HG02623 (cell line): ENCODE measurements at regions not wholly inside any gene's neighbourhood (a gene's known extent, or its start where the extent isn't known, plus 50 kb on each side); places are given as distances from the start of the nearest gene placed in this dataset.
"Not testable (repeated sequence)": the region's sequence is repeated elsewhere in the genome, so short reads cannot be mapped to it uniquely, and the experiment has no call there.

Experiments used
- ATAC-seq: cut with Tn5 transposase; IDR thresholded peaks from one replicate; pipeline ENCODE4 v1.9.1; 2021; ENCODE audit warnings: moderate library complexity; ENCODE audit not compliant: unreplicated experiment

DNA sequence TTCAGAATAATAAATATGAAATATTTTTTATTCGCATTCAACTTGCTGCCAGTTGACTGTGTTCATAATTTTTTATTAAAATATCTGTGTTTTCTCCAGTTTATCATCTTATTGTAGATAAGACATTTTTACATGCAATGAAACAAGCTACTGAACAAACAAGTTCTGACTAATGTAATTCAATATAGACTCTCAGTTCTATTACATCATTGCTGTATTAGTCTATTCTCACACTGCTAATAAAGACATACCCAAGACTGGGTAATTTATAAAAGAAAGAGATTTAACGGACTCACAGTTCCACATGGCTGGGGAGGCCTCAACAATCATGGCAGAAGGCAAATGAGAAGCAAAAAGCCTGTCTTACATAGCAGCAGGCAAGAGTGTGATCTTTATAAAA is 1357.7 kb upstream of the CITED2 start:
- no peak for ATAC-seq

DNA sequence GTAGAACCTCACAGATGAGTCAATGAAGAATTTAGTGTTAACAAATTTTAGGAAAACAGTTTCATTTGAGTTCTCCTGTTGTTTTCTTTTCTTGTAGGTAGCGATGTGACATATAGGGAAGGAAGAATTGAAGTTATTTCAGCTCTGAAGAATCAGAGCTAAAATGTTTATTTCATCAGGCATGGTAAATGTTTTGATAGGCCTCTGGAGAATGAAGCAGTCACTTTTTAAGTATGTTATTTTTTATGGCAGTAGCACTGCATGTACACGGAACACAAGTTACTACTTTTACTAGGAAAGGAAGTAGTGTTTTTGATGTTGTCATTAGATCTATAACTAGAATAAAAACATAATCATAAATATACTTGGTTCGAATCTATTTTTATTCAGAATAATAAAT is 1357.3 kb upstream of the CITED2 start:
- no peak for ATAC-seq

DNA sequence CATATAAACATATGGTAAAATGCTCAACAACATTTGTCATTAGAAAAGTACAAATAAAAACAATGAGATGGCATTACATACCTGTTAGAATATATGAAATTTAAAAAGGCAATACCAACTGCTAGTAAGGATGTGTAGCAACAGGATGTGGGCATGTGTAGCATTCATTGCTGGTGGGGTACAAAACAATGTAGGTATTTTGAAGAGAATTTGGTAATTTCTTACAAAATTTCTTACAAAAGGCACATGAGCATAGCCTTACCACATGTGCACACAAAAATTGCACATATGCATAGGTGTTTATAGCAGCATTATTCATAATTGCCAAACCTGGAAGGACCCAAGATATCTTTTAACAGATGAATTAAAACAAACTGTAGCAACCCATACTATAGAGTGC is 1355.1 kb upstream of the CITED2 start:
- no peak for ATAC-seq

DNA sequence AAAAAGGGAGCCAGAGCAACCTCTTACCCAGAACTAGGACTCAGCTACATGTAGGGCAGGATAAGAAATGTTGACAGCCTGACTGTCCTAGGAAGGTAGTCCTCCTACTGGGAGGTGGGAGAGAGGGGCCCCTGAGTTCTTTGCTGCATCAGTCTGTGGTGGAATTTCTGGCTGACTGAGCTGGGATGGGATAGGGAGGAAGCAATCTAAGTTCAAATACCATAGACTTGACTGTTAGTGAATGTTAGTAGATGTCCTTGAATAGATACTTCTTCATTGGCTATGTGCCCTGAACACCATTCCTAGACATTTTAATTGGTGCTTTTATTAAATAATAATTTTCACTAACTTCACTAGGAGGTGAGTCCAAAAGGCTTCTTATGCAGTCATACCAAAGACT is 1343.6 kb upstream of the CITED2 start:
- ATAC-seq = no peak

DNA sequence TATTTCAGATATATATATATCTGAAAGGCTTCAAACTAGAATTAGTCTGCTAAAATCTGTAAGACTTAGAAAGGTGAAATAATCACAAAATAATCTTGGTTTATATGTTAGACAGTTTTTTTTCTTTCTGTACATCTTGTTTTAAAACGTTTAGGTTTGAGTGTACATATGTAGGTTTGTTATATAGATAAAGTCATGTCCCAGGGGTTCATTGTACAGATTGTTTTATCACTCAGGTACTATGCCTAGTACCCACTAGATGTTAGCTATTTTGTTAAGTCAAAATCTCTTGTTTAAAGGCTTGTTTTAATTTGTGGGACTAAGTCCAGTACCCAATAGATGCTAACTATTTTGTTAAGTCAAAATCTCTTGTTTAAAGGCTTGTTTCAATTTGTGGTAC is 1339.0 kb upstream of the CITED2 start:
- ATAC-seq = no peak

DNA sequence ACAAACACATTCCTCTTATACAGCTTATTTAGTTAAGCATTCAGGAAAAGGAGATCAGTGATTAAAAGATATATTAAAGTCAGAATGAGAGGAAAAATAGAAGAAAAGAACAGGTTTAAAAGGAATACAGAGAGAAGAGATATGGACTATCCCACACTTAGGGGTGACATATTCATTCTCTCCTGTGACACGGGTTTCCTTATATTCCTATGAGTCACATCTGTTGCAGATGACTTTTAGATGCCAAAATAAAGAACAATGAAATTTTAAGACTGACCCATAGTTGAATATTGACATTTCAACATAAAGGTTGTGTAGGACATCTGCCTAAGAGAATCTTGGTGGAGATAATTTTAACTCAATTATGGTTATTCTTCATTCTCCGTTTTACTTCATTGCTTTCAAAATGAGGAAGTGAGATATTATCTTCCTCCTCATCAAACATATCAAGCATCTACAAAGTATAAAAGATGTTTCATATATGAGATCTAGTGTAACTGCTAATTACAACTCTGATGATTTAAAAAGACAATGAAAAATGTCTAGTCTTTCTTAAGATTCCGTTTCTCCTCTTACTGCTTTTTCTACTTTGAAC is 1336.7 kb upstream of the CITED2 start:
- no peak for ATAC-seq

DNA sequence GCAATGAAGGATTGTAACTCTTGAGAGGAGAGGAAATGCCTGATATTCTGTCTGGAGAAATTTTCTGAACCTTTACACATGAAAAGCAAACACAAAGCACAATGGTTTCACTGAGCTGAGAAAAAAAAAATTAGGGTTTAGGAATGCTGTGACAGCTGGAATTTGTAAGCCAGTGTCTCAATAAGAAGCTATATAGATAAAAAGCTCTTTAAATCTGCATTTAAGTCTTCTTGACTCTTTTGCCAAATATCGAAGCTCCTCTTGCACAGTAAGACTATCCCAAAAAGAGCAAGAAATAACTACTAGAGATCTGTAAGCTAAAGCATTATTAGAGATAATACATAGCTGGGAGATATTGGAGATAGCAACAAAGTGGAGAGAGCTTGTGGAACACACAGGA is 1334.0 kb upstream of the CITED2 start:
- no peak for ATAC-seq

DNA sequence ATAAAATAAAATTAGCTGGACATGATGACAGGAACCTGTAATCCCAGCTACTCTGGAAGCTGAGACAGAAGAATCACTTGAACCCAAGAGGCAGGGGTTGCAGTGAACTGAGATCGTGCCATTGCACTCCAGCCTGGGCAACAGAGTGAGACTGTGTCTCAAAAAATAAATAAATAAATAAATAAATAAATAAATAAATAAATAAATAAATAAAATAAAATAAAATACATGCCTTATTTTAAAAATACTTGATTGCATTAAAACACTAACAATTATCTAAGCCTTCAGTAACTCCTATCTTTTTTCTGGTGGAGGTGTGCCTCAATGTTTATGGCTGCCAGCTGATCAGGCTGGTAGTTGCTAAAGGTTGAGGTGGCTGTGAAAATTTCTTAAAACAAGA is 1329.6 kb upstream of the CITED2 start:
- ATAC-seq = not testable (repeated sequence)

DNA sequence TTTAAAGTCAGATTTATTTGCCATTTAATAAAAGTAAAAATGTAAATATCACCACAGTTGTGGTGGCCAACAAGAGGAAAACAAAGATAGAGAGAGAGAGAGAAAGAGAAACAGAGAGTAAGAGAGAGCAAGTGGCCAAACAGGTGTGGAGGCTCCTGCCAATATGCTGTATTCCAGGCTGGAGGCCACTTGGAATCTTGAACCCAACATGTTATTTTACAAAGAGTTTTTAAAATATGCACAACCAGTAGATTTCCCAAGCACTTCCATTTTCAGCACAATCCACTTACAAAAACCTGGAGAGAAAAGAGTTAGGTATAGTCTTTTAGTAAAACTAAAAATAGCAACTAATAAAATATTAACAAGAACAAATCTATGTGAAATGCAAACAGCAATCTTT is 1323.1 kb upstream of the CITED2 start:
- ATAC-seq = no peak

DNA sequence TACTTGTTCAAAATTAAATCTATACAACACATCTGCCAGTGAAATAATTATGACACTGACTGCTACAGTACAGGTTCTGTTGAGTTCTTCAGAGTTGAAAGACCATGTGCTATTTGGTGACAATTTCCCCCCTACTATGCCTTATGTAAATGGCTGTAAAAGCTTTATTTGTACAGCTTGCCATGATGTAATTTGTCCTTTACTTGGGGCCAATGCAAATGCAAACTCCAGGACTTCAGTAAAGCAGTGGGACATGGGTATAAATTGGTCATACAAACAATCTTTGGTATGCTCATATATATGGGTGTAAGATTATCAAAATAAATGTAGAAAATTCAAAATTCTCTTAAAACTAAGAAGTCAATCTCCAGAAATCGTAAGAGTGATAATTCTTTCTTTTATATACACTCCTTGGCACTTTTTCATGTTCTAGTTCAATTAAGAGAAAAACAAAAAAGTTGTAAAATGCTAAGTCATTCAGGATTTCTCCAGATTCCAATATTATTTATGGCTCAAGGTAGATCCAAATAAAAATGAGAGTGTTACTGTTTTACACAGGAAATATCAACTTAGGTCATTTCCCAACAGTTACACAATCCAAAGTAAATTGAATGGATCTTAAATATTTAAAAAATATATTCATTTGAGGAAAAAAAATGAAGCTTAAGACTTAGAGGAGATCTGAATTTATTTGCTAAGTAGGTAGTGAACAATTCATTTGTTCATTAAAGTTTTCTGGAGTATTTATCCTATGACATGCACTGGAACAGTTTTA is 1310.5 kb upstream of the CITED2 start:
- ATAC-seq = no peak

DNA sequence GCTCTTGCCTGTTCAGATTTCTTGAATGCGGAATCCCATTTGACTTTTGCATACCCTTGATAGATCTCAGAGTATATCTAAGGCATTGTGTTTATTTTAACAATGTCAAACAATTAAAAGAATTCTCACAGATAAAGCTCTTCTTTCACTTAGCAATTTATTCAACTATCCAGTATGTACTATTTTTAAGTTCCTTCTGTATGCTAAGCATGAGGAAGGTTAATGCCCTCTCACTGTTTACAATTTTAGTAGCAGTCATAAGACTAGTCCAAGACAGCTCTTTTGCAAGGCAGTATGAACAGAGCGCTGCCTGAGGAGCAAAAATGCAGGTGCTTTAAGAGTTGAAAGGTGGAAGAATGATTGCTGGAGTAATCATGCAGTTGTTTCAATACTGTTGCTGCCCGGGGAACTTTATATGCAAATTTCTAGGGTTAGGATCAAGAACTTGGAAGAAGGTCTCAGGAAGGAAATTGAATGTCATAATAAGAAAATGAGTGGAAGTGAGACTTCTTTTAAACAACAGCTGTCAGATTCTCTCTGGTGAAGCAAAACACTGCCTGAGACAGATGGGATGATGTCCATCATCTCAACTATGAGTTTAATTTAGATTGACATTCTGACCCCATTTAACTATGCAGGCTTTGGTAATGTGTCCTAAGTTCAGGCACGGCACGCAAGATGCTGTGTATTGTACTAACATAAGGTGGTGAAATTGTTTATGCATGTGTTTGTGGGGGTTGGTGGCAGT is 1303.5 kb upstream of the CITED2 start:
- ATAC-seq = no peak

DNA sequence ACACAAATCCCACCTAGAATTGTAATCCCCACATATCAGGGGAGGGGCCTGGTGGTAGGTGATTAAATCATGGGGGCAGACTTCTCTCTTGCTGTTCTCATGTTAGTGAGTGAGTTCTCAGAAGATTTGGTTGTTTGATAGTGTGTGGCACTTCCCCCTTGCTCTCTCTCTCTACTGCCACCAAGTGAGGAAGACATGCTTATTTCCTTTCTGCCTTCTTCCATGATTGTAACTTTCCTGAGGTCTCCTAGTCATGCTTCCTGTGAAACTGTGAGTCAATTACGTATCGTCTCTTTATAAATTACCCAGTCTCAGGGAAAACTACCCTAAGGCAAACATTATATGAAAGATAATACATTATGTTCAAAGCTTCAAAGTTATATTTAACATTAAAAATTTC is 1297.5 kb upstream of the CITED2 start:
- ATAC-seq = no peak

DNA sequence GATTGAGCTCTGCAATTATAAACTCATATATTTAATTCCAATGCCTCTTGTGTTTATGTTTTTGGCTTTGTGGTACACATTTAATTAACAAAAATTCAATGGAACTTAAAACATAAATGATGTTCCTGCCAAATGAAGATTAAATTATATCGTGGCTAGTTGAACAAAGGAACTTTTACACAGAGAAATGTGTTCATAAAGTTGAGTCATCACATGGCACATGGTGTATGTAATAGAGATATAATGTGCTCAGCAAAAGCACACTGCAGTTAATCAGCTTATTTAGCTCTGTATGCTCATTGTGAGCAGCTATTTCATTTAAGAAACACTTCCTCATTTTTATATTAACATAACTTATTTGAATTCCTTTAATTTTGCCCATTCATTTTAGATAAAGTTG is 1295.6 kb upstream of the CITED2 start:
- no peak for ATAC-seq

DNA sequence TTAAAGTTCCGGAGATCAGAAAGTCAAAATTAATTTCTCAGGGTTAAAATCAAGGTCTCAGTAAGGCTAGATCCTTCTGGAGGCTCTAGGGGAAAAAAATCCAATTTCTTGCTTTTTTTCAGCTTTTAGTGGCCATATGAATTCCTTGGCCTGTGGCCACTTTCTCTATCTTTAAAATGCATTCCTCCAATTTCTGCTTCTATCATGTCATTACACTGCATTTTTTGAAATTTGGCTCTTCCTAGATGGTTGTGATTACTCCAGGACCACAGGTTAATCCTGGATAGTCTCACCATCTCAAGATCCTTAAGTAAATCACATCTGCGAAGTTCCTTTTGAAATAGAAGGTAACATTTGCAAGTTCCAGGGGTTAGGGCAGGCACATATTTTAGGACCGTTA is 1294.9 kb upstream of the CITED2 start:
- no peak for ATAC-seq

DNA sequence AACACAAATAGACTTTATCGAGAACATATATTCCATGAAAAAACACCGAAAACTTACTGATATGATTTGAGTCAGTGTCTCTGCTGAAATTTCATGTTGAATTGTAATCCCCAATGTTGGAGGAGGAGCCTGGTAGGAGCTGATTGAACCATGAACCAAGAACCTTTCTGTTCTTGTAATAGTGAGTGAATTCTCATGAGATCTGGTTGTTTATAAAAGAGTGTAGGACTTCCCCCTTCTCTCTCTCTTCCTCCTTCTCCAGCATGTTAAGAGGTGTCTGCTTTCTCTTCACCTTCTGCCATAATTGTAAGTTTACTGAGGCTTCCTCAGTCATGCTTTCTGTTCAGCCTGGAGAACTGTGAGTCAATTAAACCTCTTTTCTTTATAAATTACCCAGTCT is 1289.3 kb upstream of the CITED2 start:
- ATAC-seq = peak; percentile 57

DNA sequence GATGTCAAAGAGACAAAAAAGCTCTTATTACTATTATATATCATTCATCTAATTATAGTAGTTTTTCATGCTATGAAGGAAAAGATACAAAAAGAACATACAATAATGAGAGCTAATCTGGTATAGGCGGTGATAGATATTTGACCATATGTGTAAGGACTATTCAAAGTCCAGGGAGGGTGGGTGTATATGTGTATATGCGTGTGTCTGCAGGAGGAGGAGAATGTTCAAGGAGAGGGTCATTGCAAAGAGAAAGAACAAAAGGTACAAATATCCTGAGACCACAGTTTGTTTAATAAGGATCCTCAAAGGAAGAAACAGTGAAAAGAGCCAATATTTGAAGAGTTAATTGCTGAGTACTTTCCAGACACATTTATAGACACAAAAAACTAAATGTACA is 1288.6 kb upstream of the CITED2 start:
- no peak for ATAC-seq

DNA sequence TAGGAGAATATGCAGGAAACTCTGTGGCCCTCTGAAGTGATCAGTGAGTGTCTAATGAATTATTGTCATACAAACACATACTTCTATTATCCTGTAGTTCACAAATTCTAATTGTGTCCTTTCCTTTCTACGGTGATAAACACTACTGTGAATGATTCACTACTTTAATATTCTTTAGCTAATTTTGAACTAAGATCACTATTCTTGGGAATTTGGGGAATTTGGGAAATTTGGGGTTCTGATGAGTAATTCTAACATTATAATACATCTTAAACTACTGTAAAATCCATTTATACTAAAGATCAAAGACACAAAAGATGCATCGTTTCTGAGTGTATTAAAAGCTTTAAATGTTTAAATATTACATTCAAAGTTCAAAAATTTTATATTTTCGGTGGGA is 1287.2 kb upstream of the CITED2 start:
- no peak for ATAC-seq

DNA sequence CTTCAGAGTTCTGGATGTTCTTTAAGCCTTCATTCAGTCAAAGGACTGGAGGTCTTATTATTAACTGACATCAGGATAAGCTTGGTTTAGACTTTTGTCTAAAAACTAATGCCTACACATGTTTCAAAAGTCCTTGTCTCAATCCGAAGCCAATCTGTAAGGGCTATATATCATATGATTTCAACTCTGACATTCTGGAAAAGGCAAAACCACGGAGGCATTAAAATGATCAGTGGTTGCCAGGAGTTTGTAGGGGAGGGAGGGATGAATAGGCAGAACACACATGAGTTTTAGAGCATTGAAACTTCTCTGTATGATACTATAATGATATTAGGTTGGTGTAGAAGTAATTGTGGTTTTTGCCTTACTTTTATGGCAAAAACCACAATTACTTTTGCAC is 1285.8 kb upstream of the CITED2 start:
- no peak for ATAC-seq

DNA sequence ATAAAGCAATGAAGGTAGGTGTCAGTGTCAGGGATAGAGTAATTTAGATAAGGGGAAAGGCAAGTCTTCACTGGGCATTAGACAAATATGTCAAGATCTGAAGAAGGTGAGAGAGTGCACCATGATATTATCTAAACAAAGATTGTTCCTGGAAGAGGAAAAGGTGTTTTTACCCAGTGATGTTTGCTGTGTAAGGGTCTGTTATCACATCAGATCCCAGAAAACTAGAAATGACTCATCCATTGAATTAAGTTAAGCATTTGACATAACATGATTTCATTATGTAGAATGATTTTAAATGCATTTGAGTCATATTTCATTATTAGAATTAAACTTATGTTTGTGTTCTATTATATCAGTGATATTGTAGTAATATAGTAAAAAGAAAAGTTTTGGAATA is 1279.5 kb upstream of the CITED2 start:
- no peak for ATAC-seq

DNA sequence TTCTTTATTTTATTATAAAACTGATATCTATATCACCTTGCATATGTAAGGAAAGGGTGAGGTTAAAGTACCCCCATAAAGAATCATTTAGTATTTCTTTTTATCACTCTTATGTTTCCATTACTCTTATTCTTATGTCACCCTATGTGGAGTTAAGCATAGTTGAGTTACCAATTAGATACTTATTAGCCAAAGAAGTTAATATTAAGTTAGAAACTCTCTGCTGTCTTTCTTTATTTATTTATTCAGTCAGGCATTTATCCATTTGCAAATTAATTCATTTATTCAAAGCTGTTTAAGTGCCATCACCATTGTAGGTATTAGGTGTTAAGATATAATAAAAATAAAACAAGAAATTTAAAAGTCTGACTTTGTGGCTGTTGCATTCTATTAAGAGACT is 1279.1 kb upstream of the CITED2 start:
- no peak for ATAC-seq

DNA sequence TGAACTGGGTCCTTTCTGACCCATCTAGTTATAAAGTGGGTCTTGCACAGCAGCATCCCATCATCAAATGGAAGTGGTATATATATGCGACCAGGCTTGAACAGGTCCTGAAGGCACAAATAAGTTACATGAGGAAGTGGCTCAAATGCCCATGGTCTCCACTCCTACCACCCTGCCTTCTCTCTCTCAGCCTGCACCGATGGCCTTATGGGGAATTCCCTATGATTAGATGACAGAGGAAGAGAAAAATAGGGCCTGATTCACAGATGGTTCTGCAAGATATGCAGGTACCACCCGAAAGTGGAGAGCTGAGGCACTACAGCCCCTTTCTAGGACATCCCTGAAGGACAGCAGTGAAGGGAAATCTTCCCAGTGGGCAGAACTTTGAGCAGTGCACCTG is 1275.1 kb upstream of the CITED2 start:
- ATAC-seq = not testable (repeated sequence)

DNA sequence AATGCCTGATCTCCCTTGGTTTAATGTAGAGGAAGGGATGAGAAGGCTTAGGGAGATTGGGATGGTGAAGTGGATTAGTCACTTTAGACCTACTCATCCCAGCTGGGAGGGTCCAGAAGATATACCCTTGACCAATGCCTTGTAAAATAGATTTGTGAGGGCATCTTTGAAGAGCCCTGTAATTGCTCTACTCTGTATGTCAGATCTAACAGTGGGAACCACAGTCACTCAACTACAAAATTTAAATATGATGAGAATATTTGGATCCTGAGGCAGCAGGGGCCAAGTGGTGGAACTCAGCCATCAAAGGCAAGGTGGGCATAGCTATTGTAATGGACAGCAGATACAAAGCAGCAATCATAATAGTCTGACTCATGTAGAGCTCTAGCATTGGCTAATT is 1272.9 kb upstream of the CITED2 start:
- not testable (repeated sequence) for ATAC-seq
